ENCODE measurements at regions not wholly inside any gene's neighbourhood (a gene's known extent, or its start where the extent isn't known, plus 50 kb on each side); places are given as distances from the start of the nearest gene placed in this dataset.

DNA sequence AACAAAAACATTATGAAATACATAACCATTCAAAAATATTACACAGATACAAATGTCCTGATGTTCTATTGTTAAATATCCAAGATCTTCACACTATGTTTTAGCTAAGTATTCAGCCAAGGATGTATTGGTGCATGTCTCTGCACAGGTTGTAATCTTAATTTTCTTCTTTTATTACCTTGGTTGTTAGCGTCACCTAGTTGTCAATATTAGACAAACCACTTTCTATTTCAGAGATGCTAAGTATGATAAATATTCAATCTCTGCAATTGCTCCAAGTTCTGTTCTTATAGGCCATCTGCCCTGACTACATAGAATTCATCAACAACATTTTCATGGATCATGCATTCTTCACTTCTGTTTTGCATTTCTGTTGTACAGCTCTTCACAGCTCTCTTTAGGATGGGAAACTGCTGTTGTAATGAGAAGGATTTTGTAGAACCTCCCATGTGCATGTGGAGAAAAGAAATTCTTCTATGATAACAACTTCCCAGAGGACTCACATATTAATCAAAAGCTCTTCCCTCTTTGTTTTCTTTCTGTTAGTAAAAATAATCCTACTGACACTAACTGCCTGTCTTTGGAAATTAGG, 380.1 kb downstream of the NUF2 start:
- TF ChIP-seq, protein P1, sequence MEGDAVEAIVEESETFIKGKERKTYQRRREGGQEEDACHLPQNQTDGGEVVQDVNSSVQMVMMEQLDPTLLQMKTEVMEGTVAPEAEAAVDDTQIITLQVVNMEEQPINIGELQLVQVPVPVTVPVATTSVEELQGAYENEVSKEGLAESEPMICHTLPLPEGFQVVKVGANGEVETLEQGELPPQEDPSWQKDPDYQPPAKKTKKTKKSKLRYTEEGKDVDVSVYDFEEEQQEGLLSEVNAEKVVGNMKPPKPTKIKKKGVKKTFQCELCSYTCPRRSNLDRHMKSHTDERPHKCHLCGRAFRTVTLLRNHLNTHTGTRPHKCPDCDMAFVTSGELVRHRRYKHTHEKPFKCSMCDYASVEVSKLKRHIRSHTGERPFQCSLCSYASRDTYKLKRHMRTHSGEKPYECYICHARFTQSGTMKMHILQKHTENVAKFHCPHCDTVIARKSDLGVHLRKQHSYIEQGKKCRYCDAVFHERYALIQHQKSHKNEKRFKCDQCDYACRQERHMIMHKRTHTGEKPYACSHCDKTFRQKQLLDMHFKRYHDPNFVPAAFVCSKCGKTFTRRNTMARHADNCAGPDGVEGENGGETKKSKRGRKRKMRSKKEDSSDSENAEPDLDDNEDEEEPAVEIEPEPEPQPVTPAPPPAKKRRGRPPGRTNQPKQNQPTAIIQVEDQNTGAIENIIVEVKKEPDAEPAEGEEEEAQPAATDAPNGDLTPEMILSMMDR (IDR thresholded peaks at IDR 0.05; ENCODE audit: insufficient read depth, low read length): no peak
- TF ChIP-seq, protein P2, sequence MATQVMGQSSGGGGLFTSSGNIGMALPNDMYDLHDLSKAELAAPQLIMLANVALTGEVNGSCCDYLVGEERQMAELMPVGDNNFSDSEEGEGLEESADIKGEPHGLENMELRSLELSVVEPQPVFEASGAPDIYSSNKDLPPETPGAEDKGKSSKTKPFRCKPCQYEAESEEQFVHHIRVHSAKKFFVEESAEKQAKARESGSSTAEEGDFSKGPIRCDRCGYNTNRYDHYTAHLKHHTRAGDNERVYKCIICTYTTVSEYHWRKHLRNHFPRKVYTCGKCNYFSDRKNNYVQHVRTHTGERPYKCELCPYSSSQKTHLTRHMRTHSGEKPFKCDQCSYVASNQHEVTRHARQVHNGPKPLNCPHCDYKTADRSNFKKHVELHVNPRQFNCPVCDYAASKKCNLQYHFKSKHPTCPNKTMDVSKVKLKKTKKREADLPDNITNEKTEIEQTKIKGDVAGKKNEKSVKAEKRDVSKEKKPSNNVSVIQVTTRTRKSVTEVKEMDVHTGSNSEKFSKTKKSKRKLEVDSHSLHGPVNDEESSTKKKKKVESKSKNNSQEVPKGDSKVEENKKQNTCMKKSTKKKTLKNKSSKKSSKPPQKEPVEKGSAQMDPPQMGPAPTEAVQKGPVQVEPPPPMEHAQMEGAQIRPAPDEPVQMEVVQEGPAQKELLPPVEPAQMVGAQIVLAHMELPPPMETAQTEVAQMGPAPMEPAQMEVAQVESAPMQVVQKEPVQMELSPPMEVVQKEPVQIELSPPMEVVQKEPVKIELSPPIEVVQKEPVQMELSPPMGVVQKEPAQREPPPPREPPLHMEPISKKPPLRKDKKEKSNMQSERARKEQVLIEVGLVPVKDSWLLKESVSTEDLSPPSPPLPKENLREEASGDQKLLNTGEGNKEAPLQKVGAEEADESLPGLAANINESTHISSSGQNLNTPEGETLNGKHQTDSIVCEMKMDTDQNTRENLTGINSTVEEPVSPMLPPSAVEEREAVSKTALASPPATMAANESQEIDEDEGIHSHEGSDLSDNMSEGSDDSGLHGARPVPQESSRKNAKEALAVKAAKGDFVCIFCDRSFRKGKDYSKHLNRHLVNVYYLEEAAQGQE (IDR thresholded peaks at IDR 0.05; ENCODE audit: insufficient replicate concordance, low read depth): no peak

Data from HL-60 (cell line).